NCI-H748 (cell line): ENCODE measurements at regions not wholly inside any gene's neighbourhood (a gene's known extent, or its start where the extent isn't known, plus 50 kb on each side); places are given as distances from the start of the nearest gene placed in this dataset.
A peak's percentile ranks its signal among the peaks of the same experiment; 100 is the strongest.
"Not testable (repeated sequence)": the region's sequence is repeated elsewhere in the genome, so short reads cannot be mapped to it uniquely, and the experiment has no call there.

Experiments
- DNase-seq: peaks from one replicate; lab custom pipeline; 2025; ENCODE audit not compliant: unreplicated experiment; lab: John Stamatoyannopoulos, UW

DNA sequence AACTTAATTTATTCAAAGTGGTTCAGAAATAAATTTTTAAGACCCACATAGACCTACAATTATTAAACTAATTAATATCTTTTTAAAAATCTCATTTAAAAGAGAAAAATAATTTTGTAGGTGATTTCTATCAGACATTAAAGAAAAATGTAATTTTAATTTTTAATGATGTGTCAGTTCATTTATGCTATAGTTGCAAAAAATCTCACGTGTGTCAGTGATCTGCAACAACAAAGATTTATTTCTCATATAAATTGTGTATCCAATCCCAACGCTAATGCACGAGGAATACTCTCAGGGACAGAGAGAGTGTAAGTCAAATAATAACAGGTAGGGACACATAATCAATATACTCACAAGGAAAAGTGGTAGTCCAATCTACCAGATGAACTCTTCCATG is 456.6 kb upstream of the CCDC54 start:
- no peak for DNase-seq

DNA sequence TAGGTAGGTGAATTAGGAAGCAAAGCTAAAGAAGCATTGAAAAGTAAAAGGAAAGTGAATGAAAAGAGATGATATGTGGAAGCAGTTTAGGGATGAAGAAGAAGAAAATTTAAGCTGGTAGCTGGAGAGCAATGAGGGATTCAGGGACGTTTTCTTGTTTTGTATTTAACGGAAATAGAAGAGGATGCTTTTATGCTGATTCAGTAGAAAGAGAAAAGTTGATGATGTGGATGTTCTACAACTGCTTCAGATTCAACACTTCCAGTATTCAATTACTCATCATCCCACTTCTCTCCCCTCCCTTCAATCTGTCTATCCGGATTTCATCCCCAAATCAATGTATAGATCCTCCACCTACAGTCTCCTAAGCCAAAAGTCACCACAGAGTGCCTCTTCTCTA is 448.2 kb upstream of the CCDC54 start:
- no peak for DNase-seq

DNA sequence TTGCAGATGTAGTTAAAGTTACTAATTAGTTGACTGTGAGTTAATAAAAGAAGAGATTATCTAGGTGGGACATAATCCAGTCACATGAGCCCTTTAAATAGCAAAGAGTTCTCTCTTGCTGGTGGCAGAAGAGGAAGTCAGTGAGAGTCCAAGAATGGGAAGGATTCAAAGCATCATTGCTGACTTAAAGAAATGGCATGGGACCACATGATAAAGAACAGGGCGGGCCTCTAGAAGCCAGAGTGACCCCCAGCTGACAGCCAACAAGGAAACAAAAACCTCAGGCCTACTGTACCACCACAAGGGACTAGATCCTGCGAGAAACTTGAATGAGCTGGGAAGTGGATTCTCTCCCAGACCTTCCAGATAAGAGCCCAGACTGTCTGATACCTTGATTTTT is 447.2 kb upstream of the CCDC54 start:
- DNase-seq: no peak

DNA sequence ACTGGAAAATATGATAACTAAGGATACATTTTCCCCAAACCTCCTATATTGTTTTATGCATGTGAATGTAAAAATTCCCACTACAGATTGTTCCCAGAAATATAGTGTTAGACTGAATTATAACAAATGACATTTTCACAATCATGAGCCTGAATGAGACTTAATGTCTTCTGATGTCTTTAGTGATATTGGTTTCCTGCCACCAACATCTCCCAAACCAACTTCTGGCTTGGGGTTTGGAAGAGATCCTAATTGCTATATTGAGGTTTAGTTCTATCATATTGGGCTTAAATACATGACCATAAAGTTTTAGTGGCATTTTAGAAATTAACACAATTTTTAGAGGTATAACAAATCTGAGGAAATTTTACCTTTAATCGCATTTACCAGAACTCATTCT is 445.3 kb upstream of the CCDC54 start:
- no peak for DNase-seq

DNA sequence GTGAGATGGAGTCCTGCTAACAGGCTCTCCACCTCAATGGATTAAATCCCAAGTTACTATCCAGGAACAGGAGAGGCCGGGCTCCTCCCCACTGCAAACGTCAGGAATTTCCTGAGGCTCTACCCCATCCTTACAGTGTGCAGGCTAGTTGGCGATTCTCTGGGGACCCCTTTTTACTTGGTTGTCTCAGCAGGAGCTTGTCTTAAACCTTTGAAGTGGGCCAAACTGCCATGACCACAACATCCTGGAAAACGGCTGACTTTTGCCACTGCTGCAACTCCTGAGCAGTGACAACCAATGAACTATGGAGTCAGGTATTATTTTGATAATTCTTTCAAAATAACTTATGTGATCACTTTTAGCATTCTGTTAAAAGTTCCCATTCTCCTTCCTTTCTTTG is 440.9 kb upstream of the CCDC54 start:
- no peak for DNase-seq

DNA sequence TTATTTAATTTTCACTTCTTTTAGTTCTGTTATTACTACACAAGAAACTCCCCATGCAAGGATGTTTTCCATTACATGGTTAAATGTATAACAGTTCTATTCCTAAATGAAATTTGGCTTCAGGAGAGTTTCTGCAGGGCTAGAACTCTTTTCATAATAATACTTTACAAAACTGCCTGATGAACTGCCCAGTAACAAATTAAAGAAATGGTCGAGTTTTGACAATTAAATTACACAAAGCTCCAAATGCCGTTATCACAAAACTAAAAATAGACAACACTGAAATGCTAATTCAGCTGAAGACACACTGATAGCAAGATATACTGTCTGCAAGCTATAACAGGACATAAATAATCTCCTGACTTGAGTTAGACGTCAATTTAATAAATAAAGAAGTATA is 435.2 kb upstream of the CCDC54 start:
- no peak for DNase-seq

DNA sequence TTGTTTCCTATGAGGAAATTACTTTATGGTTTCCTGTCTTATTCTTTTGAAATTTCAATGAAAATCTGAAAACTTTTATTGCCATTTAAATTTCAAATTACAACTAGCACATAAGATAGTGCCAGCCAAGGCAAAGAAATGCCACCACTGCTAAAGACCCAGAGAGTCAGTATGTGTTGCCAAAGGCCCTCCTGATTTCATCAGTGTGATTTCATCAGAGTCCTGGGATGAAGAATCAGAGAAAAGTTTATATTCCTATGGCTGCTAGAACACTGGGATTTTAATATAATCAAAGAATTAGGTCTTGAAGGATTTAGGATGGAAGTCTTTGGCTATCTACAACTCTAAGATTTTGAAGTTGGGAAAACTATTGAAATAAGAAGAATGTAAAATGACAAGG is 434.2 kb upstream of the CCDC54 start:
- DNase-seq: no peak

DNA sequence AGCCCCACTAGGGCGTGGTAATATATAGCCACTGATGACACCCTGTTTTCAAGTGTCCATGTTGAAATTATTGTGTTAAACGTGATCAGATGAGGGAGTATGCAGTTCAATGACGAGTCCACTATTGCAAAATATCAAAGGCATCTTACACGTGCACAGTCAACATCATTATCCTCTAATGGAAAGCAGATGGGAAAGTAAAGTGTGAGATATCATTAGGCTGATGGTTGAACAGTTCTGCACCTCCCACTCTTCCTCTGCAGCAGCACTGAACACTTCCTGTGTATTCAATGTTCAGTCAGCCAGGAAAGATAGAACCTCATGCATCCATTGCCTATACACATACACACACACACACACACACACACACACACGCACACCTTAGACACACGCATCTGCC is 431.8 kb upstream of the CCDC54 start:
- DNase-seq: peak; percentile 34

DNA sequence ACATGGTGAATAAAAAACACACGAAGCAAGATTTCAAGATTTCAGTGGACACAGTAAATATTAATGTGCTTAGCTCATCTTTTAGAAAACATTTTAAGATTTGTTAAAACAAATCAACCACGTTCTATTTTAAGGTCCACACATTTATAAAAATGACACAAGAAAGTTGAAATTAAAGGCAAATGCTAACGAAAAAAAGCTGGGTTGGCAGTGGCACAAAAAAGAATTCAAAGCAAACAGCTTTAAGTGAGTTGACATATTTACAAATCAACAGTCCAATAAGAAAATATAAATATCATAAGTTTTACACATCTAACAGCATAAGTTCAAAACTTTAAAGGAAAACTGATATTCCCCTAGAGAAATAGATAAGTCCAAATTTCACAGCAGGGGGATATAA is 430.4 kb upstream of the CCDC54 start:
- no peak for DNase-seq

DNA sequence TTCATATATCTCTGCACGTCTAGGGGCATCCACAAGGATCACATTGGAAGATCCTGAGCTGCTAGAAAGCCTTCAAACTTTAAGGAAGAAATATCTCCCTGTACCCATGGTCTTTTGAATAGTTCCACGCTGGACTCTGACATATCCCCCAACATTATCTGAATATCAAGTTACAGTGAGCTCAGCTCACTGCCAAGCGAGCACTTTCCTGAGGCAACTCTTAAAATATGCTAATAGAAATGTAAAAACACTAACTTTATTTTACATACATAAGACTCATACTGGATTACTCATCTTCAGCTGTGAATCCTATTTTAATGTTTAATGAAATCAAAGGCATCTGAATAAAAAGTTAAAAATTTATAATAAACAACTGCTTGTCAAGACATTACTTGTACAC is 420.2 kb upstream of the CCDC54 start:
- DNase-seq: no peak

DNA sequence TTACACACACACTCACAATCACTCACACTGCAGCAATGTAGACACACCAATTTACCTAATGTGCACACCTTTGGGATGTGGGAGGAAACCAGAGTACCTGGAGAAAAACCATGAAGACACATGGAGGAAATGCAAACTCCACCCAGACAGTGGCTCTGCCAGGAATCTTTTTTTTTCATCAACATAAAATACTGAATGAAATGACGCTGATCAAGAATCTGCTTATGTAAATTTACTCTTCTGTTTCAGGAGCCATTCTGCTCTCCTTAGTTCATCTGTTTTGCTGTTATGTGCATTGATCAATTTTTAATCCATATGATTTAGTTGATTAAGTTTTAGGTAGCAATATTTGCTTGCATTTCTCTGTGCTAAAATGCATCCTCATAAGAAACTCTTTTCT is 414.2 kb upstream of the CCDC54 start:
- DNase-seq: no peak

DNA sequence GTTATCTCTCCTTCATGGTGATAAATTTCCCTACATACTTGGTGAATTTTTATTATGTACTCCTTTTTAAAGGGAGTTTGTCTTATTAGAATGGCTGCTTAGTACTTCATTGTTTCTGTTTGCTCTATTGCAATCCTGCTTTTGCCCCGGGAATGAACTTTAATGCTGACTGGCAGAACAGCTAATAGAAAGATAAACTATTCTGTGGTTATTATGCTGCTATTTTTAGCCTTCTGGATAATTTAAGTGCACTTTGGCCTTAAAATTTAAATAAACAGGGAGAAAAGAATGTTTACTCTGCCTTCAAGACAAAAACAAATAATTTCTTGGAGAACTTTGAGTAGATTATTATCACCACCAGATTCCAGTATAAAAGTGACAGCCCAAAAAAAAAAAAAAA is 413.8 kb upstream of the CCDC54 start:
- DNase-seq: no peak

DNA sequence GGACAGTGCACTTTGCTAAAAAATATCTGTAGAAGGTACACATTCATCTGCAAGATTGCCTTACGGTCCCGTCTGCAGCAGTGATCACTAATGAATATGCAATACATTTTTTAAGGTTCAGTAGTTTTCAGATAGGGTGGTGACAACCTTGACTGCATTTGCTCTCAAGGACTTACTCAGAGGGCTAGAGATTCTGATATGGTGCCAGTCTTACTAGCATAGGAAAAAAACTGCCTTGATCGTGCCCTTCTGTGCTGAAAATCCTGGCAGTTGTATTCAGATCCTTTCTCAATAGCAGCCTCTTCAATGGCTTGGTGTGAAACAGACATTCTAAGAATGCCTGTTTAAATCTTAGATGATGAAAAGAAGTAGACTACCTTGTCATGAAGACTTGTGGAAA is 411.9 kb upstream of the CCDC54 start:
- no peak for DNase-seq

DNA sequence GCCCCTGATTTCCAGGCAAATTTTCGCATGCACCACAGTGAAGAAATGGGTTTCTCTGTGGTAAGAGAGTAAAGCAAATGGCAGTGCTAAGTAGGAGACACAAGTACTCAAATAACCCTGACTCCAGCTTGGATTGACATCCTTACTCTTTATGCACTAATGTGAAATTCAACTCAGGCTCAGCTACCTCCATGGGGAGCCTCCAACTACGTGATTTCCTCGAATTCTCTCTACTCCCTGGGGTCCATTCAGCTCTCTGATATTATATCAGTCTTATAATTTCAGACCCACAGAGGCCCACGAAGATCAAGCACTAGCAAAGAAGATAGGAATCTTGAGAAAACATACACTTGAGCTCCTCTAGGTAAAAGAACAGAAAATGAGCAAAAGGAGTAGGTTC is 407.6 kb upstream of the CCDC54 start:
- DNase-seq: no peak

DNA sequence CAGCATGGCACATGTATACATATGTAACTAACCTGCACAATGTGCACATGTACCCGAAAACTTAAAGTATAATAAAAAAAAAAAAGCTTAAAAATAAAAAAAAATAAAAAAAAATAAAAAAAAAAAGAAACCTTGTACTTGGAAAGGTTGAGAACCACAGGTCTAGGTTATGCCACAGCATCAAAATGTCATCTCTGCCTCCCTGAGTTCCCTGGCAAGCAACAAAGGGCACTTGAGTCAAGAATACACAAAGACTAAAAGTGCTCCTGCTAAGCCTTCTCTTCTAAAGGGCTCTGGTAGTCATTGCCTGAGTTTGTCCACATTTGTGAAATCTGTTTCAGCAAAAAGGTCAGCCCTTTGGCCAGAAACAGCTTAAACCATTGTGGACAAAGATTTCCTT is 395.8 kb upstream of the CCDC54 start:
- DNase-seq: no peak

DNA sequence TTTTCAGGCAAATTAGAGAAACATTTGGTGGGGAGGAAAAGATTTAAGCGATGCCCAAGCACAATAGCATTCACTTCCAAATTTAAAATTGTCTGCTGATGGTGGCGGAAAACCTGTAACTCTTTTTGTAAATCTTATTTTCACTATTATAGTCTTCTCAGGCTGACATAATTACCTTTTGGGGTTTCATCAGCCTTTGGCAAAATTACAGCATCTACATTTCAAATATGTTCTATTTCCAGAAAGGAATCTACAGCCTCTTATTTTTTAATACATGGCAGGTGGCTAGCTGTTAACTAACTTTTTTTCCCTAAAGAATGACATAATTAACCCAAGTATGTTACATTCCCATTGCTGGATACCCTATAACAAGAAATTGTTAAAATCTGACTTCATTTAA is 391.5 kb upstream of the CCDC54 start:
- DNase-seq: no peak

DNA sequence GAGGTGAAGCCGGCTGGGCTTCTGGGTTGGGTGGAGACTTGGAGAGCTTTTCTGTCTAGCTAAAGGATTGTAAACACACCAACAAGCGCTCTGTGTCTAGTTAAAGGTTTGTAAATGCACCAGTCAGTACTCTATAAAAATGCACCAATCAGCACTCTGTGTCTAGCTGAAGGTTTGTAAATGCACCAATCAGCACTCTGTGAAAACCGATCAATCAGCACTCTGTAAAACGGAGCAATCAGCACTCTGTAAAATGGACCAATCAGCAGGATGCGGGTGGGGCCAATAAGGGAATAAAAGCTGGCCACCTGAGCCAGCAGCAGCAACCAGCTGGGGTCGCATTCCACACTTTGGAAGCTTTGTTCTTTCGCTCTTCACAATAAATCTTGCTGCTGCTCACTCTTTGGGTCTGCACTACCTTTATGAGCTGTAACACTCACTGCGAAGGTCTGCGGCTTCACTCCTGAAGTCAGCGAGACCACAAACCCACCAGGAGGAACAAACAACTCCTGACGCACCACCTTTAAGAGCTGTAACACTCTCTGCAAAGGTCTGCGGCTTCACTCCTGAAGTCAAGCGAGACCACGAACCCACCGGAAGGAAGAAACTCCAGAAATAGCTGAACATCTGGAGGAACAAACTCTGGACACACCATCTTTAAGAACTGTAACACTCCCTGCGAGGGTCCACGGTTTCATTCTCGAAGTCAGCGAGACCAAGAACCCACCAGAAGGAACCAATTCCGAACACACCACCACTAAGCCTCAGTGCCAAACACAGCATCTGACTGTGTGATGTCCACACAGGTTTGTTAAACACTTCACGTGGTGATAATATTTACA is 378.2 kb upstream of the CCDC54 start:
- DNase-seq: not testable (repeated sequence)

DNA sequence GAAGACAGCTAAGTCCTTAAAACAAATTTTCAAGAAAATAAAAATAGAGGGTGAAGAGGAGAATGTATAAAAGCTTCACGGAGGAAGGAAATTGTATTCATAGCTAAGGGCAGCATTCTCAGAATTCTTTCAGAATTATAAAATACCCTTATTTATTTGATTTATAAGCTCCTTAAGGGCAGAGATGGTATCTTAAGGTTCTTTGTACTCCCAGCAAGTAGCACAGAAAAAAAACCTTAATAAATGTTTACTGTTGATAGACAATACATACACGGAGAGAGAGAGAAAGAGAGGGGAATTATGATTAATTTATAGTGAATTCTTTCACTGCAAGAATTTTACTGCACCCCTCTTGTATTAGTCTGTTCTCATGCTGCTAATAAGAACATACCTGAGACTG is 375.6 kb upstream of the CCDC54 start:
- no peak for DNase-seq

DNA sequence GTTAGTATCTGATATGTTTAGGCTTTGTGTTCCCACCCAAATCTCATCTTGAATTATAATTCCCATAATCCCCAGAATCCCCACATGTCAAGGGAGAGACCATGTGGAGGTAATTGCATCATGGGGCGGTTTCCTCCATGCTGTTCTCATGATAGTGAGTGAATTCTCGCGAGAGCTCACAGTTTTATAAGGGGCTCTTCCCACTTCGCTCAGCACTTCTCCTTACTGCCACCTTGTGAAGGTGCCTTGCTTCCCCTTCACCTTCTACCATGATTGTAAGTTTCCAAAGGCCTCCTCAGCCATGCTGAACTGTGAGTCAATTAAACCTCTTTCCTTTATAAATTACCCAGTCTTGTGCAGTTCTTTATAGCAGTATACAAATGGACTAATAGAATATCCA is 371.9 kb upstream of the CCDC54 start:
- not testable (repeated sequence) for DNase-seq

DNA sequence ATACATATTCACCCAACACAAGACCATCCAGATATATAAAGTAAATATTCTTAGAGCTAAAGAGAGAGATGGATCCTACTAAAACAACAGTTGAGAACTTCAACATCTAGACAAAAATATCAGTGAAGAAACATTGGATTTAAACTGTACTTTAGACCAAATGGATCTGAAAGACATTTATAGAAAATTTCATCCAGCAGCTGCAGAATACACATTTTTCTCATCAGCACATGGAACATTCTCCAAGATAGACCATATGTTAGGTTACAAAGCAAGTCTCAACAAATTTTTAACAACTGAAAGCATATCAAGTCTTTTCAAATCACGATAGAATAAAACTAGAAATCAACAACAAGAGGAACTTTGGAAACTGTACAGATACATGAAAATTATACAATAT is 369.0 kb upstream of the CCDC54 start:
- DNase-seq: no peak

DNA sequence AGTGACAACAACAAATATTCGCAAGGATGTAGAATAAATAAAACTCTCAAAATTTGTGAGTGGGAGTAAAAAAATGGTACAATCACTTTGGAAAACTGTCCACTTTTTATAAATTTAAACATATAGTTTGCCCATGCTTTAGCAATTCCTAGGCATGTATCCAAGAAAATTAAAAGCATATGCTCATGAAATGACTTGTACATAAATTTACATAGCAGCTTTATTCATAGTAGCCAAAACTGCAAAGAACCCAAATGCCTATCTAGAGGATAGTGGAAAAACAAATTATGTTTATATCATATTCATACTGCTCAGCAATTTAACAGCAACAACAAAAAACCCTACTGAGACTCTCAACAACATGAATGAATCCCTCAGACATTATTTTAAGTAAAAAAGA is 363.6 kb upstream of the CCDC54 start:
- no peak for DNase-seq

DNA sequence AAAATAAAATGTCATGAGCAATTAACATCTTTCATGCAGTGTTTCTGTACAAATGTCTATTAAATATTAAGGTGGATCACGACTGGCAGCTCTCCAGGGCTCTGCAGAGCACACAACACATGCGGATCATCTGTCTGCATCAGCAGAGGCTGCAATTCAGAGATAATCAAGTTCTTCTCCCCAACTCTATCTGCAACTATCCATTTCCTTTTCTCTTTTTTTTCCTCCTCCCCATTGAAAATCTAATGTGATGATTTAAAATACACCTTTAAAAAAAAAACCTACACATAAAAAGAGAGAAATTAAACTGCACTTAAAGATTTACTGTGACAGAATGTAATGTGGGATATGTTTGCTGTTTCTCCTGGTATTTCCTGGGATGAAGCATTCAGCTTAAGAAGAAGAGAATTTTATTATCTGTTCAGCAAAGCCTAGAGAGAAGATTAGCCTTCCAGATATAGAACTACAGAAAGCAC is 352.6 kb upstream of the CCDC54 start:
- no peak for DNase-seq

DNA sequence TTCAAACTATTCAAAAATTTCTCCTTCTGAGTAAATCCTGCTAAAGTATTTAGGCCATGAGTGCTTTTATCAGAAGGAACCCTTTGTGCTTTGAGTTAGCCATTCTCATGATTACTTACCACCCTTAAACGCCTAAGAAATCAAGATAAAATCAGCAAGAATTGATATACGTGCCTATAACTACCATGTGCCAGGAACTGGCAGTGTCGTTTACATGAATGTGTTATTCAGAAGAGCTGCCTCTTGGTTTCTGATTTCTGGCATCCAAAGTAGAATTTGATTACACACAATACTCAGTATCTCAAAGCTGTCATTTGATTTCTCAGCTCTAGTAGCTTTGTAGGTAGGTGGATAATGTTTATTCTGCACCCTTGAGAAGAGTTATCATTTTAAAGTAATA is 351.3 kb upstream of the CCDC54 start:
- DNase-seq: no peak
